SU-DHL-6 (cell line): ENCODE measurements at regions not wholly inside any gene's neighbourhood (a gene's known extent, or its start where the extent isn't known, plus 50 kb on each side); places are given as distances from the start of the nearest gene placed in this dataset.

Experiments used
- H2AFZ ChIP-seq: fragments of 200-600 bp; sonication (generic); 2 replicates; pipeline ENCODE4 v1.6.1; 2014; ENCODE audit warnings: low read depth, mild to moderate bottlenecking, moderate library complexity, mixed read lengths, antibody characterized with exemption, low read length; ENCODE audit not compliant: severe bottlenecking
- H3F3A ChIP-seq: fragments of 200-600 bp; shearing (Covaris generic); 2 replicates; pipeline ENCODE4 v1.6.0; 2016; ENCODE audit warnings: antibody characterized with exemption, mild to moderate bottlenecking; ENCODE audit not compliant: insufficient read depth
- H3K27ac ChIP-seq: fragments of 200-600 bp; sonication (generic); 2 replicates; pipeline ENCODE4 v1.5.1; 2016; ENCODE audit warnings: low read depth, mild to moderate bottlenecking, low read length, moderate library complexity, mixed read lengths
- H3K27me3 ChIP-seq: fragments of 200-600 bp; sonication (generic), shearing (Covaris generic); 2 replicates; pipeline ENCODE4 v1.6.0; 2014; ENCODE audit warnings: mild to moderate bottlenecking, low read length
- H3K36me3 ChIP-seq: fragments of 200-600 bp; sonication (generic); 2 replicates; pipeline ENCODE4 v1.6.1; 2014; ENCODE audit warnings: mild to moderate bottlenecking, low read length, mixed read lengths
- H3K4me2 ChIP-seq: fragments of 300-600, 200-600 bp; shearing (Covaris generic), sonication (generic); 2 replicates; pipeline ENCODE4 v1.6.0; 2014; ENCODE audit warnings: low read length, low read depth, mild to moderate bottlenecking; ENCODE audit not compliant: poor library complexity, severe bottlenecking
- H3K4me3 ChIP-seq: fragments of 200-600 bp; sonication (generic); 2 replicates; pipeline ENCODE4 v1.5.1; 2014; ENCODE audit warnings: antibody characterized with exemption, low read length, mild to moderate bottlenecking, mixed read lengths; ENCODE audit not compliant: insufficient read depth, poor library complexity, severe bottlenecking
- H3K79me2 ChIP-seq: fragments of 200-600 bp; sonication (generic); 2 replicates; pipeline ENCODE4 v1.6.1; 2014; ENCODE audit warnings: mild to moderate bottlenecking, low read length, moderate library complexity; ENCODE audit not compliant: insufficient read depth
- H3K9ac ChIP-seq: fragments of 200-600 bp; sonication (generic); 2 replicates; pipeline ENCODE4 v1.7.0; 2014; ENCODE audit warnings: mild to moderate bottlenecking, low read length
- H3K9me2 ChIP-seq: fragments of 200-600 bp; sonication (generic); replicated peaks from 2 replicates; pipeline ENCODE4 v1.6.1; 2014; ENCODE audit warnings: low read length; ENCODE audit not compliant: insufficient read depth
- H3K9me3 ChIP-seq: fragments of 200-600 bp; sonication (generic); 2 replicates; pipeline ENCODE4 v1.6.1; 2014; ENCODE audit warnings: low read length, mixed read lengths; ENCODE audit not compliant: insufficient read depth
- H4K20me1 ChIP-seq: fragments of 200-600 bp; sonication (generic); 2 replicates; pipeline ENCODE4 v1.6.1; 2014; ENCODE audit warnings: low read depth, mild to moderate bottlenecking, antibody characterized with exemption, low read length, moderate library complexity, mixed read lengths
- CTCF ChIP-seq: fragments of 200-600 bp; sonication (generic); IDR thresholded peaks from one replicate; pipeline ENCODE4 v1.5.1; 2017; ENCODE audit warnings: antibody characterized with exemption, mild to moderate bottlenecking, low read length, moderate library complexity; ENCODE audit not compliant: insufficient read depth, poor library complexity, severe bottlenecking
- EZH2phosphoT487 ChIP-seq: fragments of 200-600 bp; sonication (generic), shearing (Covaris generic); conservative IDR thresholded peaks from 2 replicates; pipeline ENCODE4 v1.6.1; 2018; ENCODE audit warnings: mild to moderate bottlenecking, antibody characterized with exemption, low read length, moderate library complexity, mixed read lengths

GRCh38 chr5:74420947-74421346 lies 219.6 kb downstream of the ENC1 start:
- Histone ChIP-seq H3F3A (no peaks in the 10 kb centered on the region), H3K36me3 (no peaks in the 10 kb centered on the region), H3K9me2 (no peaks in the 10 kb centered on the region), H4K20me1 (no peaks in the 10 kb centered on the region), H3K79me2 (no peaks in the 10 kb centered on the region), H2AFZ (no peak overlapping the region), H3K27me3 (no peaks in the 10 kb centered on the region), H3K9me3 (no peaks in the 10 kb centered on the region), H3K27ac (no peak overlapping the region), H3K9ac (no peak overlapping the region), H3K4me3 (no peak overlapping the region), H3K4me2 (no peak overlapping the region)
- TF ChIP-seq CTCF (no peak), EZH2phosphoT487 (no peak)

- Histone ChIP-seq H3K9me3 (no peaks in the 10 kb centered on the region), H2AFZ (no peak overlapping the region), H3K4me3 (no peak overlapping the region), H3K4me2 (no peak overlapping the region), H4K20me1 (no peaks in the 10 kb centered on the region), H3K9ac (no peak overlapping the region), H3K36me3 (no peaks in the 10 kb centered on the region), H3K27me3 (no peaks in the 10 kb centered on the region), H3K79me2 (no peaks in the 10 kb centered on the region), H3K27ac (no peak overlapping the region), H3F3A (no peaks in the 10 kb centered on the region), H3K9me2 (no peaks in the 10 kb centered on the region)
- no peak for TF ChIP-seq CTCF
- no peak for TF ChIP-seq EZH2phosphoT487
These were observed 220.3 kb downstream of the ENC1 start for GRCh38 chr5:74420220-74420619.

DNA sequence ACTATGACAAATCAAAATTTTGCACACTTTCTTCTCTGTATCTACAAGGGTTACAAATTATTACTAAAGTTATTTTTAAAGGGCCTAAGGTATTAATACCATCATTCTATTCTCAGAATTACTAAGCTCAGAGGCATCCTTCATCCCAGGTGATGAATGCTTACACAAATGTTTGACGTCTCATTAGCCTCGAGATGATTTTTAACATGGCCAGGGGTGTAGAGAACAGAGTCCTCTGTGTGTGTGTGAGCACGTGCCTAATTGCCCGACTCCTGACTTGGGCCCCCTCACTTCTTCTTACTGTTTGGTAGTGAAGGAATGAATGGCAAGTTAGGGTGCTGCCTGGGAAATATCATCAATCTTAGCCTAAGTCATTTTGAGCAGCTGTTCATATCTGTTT lies 221.1 kb downstream of the ENC1 start:
- Histone ChIP-seq H3F3A (no peaks in the 10 kb centered on the region), H3K27ac (no peak overlapping the region), H3K27me3 (no peaks in the 10 kb centered on the region), H3K9me3 (no peaks in the 10 kb centered on the region), H3K36me3 (no peaks in the 10 kb centered on the region), H3K9me2 (no peaks in the 10 kb centered on the region), H4K20me1 (no peaks in the 10 kb centered on the region), H3K4me3 (no peak overlapping the region), H3K9ac (no peak overlapping the region), H3K4me2 (no peak overlapping the region), H3K79me2 (no peaks in the 10 kb centered on the region), H2AFZ (no peak overlapping the region)
- TF ChIP-seq CTCF = no peak
- no peak for TF ChIP-seq EZH2phosphoT487

GRCh38 chr5:74418709-74419108 lies 221.8 kb downstream of the ENC1 start:
- Histone ChIP-seq H3K36me3 (no peaks in the 10 kb centered on the region), H3K9me3 (no peaks in the 10 kb centered on the region), H3K4me2 (no peak overlapping the region), H3K27ac (no peak overlapping the region), H3F3A (no peaks in the 10 kb centered on the region), H2AFZ (no peak overlapping the region), H3K4me3 (no peak overlapping the region), H3K27me3 (no peaks in the 10 kb centered on the region), H3K9me2 (no peaks in the 10 kb centered on the region), H3K79me2 (no peaks in the 10 kb centered on the region), H3K9ac (no peak overlapping the region), H4K20me1 (no peaks in the 10 kb centered on the region)
- TF ChIP-seq CTCF (no peak), EZH2phosphoT487 (no peak)
